Fibroblast of skin of abdomen (primary cell): ENCODE measurements at regions not wholly inside any gene's neighbourhood (a gene's known extent, or its start where the extent isn't known, plus 50 kb on each side); places are given as distances from the start of the nearest gene placed in this dataset.
"Not testable (repeated sequence)": the region's sequence is repeated elsewhere in the genome, so short reads cannot be mapped to it uniquely, and the experiment has no call there.

Experiments used
- DNase-seq: peaks from one replicate; pipeline ENCODE4 v3.0.0-alpha.2; 2013

GRCh38 chr1:95532335-95532734 is 298.3 kb downstream of the RWDD3 start:
- DNase-seq: peak; percentile 1

GRCh38 chr1:95534985-95535384 is 301.0 kb downstream of the RWDD3 start:
- DNase-seq: no peak

GRCh38 chr1:95535614-95536013 is 301.6 kb downstream of the RWDD3 start:
- DNase-seq: no peak

GRCh38 chr1:95536501-95536900 is 302.5 kb downstream of the RWDD3 start:
- no peak for DNase-seq

GRCh38 chr1:95537176-95537575 is 303.2 kb downstream of the RWDD3 start:
- no peak for DNase-seq

GRCh38 chr1:95538242-95538641 is 304.2 kb downstream of the RWDD3 start:
- not testable (repeated sequence) for DNase-seq

- DNase-seq: no peak
These were observed 308.9 kb downstream of the RWDD3 start for GRCh38 chr1:95542936-95543335.

- DNase-seq: no peak
These were observed 313.0 kb downstream of the RWDD3 start for GRCh38 chr1:95547005-95547404.

GRCh38 chr1:95548211-95548610 is 314.2 kb downstream of the RWDD3 start:
- DNase-seq: no peak

- no peak for DNase-seq
These were observed 317.2 kb downstream of the RWDD3 start for GRCh38 chr1:95551201-95551600.

GRCh38 chr1:95553595-95553994 is 319.6 kb downstream of the RWDD3 start:
- DNase-seq: no peak

GRCh38 chr1:95554408-95554807 is 320.4 kb downstream of the RWDD3 start:
- DNase-seq: no peak

GRCh38 chr1:95558791-95559190 is 324.8 kb downstream of the RWDD3 start:
- no peak for DNase-seq

GRCh38 chr1:95561346-95561745 is 327.3 kb downstream of the RWDD3 start:
- no peak for DNase-seq

GRCh38 chr1:95562230-95562629 is 328.2 kb downstream of the RWDD3 start:
- DNase-seq: no peak

GRCh38 chr1:95572002-95572401 is 338.0 kb downstream of the RWDD3 start:
- DNase-seq: no peak

- no peak for DNase-seq
These were observed 339.0 kb downstream of the RWDD3 start for GRCh38 chr1:95572962-95573361.

GRCh38 chr1:95575291-95575690 is 341.3 kb downstream of the RWDD3 start:
- no peak for DNase-seq

GRCh38 chr1:95578462-95578861 is 344.5 kb downstream of the RWDD3 start:
- DNase-seq: peak; percentile 1

GRCh38 chr1:95582191-95582590 is 348.2 kb downstream of the RWDD3 start:
- no peak for DNase-seq

GRCh38 chr1:95582746-95583145 is 348.7 kb downstream of the RWDD3 start:
- DNase-seq: no peak

GRCh38 chr1:95583661-95584210 is 349.7 kb downstream of the RWDD3 start:
- no peak for DNase-seq

GRCh38 chr1:95584315-95584714 is 350.3 kb downstream of the RWDD3 start:
- no peak for DNase-seq

- no peak for DNase-seq
These were observed 370.8 kb downstream of the RWDD3 start for GRCh38 chr1:95604771-95605170.

- DNase-seq: no peak
These were observed 380.2 kb downstream of the RWDD3 start for GRCh38 chr1:95614197-95614596.
